Kidney epithelial cell (primary cell): ENCODE measurements at regions not wholly inside any gene's neighbourhood (a gene's known extent, or its start where the extent isn't known, plus 50 kb on each side); places are given as distances from the start of the nearest gene placed in this dataset.
A peak's percentile ranks its signal among the peaks of the same experiment; 100 is the strongest.

Source experiments
- DNase-seq: peaks from one replicate; pipeline ENCODE4 v3.0.0-alpha.2; 2010; ENCODE audit warnings: low read depth
- H3K27me3 ChIP-seq: 2 replicates; pipeline ENCODE4 v1.6.0; 2011; ENCODE audit warnings: low read length; ENCODE audit not compliant: control insufficient read depth, insufficient read depth
- H3K36me3 ChIP-seq: 2 replicates; pipeline ENCODE4 v1.5.1; 2011; ENCODE audit warnings: low read length; ENCODE audit not compliant: control insufficient read depth, insufficient read depth
- H3K4me3 ChIP-seq: 2 replicates; pipeline ENCODE4 v1.5.1; 2011; ENCODE audit warnings: low read depth, mild to moderate bottlenecking, control low read depth, low read length
- TF ChIP-seq, protein P1 (sequence below): IDR thresholded peaks from 2 replicates; pipeline ENCODE4 v1.5.1; 2011; ENCODE audit warnings: mild to moderate bottlenecking, moderate library complexity, low read length, control low read depth, inconsistent platforms; ENCODE audit not compliant: insufficient read depth, poor library complexity, severe bottlenecking

DNA sequence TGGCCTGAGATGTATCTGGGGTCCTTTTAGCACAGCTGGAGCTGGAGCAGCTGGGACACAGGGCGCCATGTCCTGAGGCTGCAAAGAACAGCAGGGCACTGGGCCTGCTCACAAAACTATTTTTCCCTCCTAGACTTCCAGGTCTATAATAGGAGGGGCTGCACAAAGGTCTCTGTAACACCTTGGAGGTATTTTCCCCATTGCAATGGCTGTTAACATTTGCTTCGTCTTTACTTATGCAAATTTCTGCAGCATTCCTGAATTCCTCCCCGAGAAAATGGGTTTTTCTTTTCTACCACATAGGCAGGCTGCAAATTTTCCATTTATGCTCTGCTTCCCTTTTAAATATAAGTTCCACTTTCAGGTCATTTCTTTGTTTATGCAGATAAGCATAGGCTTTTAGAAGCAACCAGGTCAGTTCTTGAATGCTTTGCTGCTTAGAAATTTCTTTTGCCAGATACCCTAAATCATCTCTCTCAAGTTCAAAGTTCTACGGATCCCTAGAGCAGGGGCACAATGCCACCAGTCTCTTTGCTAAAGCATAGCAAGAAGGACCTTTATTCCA, 130.8 kb downstream of the PCSK1 start:
- TF ChIP-seq, protein P1, sequence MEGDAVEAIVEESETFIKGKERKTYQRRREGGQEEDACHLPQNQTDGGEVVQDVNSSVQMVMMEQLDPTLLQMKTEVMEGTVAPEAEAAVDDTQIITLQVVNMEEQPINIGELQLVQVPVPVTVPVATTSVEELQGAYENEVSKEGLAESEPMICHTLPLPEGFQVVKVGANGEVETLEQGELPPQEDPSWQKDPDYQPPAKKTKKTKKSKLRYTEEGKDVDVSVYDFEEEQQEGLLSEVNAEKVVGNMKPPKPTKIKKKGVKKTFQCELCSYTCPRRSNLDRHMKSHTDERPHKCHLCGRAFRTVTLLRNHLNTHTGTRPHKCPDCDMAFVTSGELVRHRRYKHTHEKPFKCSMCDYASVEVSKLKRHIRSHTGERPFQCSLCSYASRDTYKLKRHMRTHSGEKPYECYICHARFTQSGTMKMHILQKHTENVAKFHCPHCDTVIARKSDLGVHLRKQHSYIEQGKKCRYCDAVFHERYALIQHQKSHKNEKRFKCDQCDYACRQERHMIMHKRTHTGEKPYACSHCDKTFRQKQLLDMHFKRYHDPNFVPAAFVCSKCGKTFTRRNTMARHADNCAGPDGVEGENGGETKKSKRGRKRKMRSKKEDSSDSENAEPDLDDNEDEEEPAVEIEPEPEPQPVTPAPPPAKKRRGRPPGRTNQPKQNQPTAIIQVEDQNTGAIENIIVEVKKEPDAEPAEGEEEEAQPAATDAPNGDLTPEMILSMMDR = no peak
- H3K36me3 ChIP-seq = no peaks in the 10 kb centered on the region
- no peak overlapping the region for H3K4me3 ChIP-seq
- no peak for DNase-seq
- no peaks in the 10 kb centered on the region for H3K27me3 ChIP-seq

DNA sequence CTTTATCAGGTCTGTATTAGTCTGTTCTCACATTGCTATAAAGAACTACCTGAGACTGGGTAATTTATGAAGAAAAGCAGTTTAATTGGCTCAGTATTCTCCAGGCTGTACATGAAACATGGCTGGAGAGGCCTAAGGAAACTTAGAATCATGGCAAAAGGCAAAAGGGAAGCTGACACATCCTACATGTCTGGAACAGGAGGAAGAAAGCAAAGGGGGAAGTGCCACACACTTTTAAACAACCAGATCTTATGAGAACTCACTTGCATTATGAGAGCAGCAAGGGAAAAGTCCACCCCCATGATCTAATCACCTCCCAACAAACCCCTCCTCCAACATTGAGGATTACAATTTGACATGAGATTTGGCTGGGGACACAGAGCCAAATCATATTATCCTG, 132.1 kb downstream of the PCSK1 start:
- Histone ChIP-seq H3K4me3 (no peak overlapping the region), H3K36me3 (no peaks in the 10 kb centered on the region), H3K27me3 (no peaks in the 10 kb centered on the region)
- TF ChIP-seq, protein P1 = no peak
- DNase-seq = no peak

DNA sequence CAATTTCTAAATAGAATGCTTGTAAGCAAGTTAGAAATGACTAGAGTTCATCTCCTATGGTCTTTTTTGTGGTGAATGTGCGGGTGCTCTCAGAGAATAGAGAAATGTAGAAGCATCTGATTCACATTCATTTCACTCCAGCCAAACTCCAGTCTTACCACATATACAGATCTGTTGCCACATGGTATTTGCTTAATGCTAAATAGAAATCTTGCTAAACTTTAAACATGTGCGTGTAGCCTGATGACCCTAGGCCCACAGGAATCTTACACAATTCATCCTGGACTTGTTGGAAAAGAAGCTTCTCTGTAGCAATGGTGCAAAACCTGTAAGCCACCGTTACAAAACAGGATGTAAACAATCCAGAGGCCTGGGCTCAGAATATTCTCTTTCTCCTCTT, 135.2 kb downstream of the PCSK1 start:
- Histone ChIP-seq H3K36me3 (no peaks in the 10 kb centered on the region), H3K4me3 (no peak overlapping the region), H3K27me3 (no peaks in the 10 kb centered on the region)
- TF ChIP-seq, protein P1 = no peak
- DNase-seq = no peak

DNA sequence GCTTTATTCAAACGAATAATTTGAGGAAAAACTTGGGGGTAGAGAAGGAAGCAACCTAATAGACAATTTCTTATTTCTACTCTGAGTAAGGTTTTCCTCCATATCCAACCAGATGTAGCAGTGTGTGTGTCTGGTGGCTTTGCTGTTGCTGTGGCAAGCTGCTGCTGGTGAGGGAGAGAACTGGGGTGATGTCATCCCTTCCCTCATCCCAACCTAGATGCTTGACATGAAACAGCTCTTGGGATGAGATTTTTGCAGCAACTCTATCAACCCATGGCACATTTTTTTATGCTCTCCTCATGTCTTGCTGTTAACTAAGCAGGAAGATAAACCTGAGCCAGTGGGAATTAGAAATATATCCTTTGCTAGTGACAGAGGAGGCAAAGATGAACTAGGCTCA, 135.8 kb downstream of the PCSK1 start:
- TF ChIP-seq, protein P1 = no peak
- no peaks in the 10 kb centered on the region for H3K27me3 ChIP-seq
- DNase-seq = peak; percentile 1

DNA sequence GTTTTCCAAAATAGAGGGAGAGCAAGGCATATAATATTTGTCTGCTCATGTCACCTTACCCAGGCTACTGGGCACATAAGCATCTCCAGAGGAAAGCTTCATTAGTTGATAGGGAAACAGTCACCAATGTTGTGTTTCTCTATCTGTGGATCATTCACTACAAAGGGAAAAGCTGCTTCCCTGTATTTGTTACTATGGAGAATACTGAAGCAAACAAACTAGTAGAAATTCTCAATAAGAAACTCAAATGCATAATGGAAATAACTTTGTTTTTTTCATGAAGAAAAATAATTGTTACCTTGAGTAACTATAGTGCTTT, 138.2 kb downstream of the PCSK1 start:
- no peak for DNase-seq
- no peaks in the 10 kb centered on the region for H3K36me3 ChIP-seq
- TF ChIP-seq, protein P1 = no peak
- H3K27me3 ChIP-seq = no peaks in the 10 kb centered on the region
- no peak overlapping the region for H3K4me3 ChIP-seq

More for the DNA sequence above, 135.8 kb downstream of the PCSK1 start:
- Histone ChIP-seq H3K4me3 (no peak overlapping the region), H3K36me3 (no peaks in the 10 kb centered on the region)
